ENCODE measurements at regions not wholly inside any gene's neighbourhood (a gene's known extent, or its start where the extent isn't known, plus 50 kb on each side); places are given as distances from the start of the nearest gene placed in this dataset.
"Not testable (repeated sequence)": the region's sequence is repeated elsewhere in the genome, so short reads cannot be mapped to it uniquely, and the experiment has no call there.

- DNase-seq (ENCODE audit: low spot score) = no peak
These were observed 816.4 kb upstream of the ANO3 start for GRCh38 chr11:25515576-25515975.

- DNase-seq (ENCODE audit: low spot score) = no peak
These were observed 811.5 kb upstream of the ANO3 start for GRCh38 chr11:25520459-25520858.

DNA sequence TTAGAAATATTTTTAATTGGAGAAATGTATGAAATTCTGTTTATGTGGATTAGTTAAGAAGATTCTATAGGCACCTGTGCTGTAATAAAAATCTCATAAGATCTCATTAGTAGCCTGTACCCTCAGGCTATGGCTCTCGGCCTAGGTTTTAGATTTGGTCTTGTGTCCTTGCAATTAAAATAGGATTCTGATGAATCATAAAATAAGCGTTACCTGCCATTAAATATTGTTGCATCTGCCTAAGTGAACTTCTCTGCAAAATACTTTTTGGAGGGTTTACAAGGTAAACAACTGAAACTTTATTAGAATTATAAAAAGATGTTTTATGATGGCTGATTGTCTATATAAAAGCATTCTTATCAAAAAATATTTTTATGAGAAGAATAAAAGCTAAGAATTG, 804.1 kb upstream of the ANO3 start:
- DNase-seq (ENCODE audit: low spot score) = no peak

DNA sequence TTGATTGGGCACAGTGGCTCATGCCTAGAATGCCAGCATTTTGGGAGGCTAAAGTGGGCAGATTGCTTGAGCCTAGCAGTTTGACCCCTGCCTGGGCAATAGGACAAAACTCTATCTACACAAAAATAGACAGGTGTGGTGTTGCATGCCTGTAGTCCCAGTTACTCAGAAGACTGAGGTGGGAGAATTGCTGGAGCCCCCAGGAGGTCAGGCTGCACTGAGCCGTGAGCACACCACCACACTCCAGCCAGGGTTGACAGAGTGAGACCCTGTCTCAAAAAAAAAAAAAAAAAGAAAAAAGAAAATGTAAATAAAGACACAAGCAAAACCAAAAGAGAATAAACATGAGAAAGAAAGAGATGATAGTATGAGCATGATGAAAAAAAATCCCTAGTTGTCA, 802.4 kb upstream of the ANO3 start:
- DNase-seq (ENCODE audit: low spot score) = no peak

DNA sequence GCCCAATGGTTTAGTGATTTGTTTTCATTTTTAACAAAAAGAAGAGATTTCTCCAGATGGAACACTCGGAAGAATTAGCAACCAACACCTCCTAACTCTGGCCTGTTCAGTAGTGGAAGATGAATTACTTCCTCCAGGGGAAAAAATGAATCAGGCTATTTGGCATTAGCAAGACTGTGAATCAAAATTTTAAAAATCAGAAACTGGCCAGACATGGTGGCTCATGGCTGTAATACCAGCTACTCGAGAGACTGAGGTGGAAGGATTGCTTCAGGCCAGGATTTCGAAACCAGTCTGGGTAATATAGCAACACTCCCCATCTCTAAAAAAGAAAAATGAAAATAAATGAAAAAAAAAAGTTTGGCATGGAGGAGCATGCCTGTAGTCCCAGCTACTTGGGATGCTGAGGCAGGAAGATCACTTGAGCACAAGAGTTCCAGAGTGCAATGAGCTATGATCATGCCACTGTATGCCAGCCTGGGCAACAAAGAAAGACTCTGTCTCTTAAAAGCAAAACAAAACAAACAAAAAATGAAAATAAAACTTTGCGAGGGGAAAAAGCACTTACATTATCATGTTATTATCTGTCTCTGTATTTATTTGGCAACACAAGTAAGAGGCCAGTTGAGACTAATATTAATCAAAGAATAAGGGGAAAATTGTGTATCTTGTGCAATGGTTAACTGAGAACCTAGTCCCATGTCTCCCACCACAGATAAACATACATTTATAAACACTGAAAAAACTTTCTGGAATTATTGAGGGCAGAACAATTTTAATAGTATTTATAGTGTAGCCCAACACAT, 796.3 kb upstream of the ANO3 start:
- no peak for DNase-seq (ENCODE audit: low spot score)

DNA sequence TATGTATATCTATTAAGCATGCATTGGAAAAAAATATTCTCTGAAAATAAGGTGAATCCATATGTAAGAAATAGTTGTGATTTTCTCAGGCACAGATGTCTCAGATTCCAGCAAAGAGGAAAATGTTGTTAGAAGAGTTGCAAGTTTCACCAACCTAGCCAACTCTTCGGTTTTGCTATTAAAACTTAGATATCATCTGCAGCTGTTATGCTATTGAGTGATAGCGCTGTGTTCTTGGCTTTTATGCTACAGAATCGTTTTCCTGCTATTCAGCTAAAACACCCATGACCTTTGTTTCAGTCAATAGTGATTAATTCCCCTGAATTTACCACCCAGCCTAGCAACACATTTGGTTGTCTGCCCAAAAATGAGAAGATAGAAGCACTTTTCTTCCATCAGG, 795.6 kb upstream of the ANO3 start:
- DNase-seq (ENCODE audit: low spot score) = no peak

DNA sequence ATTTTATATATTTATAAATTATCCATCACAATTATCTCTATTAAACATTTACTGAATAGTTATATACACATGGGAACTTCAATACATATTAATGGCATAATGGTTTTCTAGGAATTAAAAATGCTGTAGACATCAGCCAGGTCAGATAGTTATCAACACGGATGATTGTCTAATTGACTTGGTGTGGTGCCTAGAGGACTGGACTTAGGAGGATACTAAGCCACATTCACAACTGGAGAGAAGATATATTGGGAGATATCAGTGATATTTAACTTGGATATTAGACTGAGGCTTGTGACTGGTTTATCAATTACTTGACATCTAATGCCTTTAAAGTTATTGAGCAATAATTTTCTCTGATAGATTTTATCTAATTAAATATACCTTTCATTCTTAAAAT, 794.5 kb upstream of the ANO3 start:
- DNase-seq (ENCODE audit: low spot score) = no peak

GRCh38 chr11:25547292-25547691, 784.6 kb upstream of the ANO3 start:
- DNase-seq (ENCODE audit: low spot score) = no peak

DNA sequence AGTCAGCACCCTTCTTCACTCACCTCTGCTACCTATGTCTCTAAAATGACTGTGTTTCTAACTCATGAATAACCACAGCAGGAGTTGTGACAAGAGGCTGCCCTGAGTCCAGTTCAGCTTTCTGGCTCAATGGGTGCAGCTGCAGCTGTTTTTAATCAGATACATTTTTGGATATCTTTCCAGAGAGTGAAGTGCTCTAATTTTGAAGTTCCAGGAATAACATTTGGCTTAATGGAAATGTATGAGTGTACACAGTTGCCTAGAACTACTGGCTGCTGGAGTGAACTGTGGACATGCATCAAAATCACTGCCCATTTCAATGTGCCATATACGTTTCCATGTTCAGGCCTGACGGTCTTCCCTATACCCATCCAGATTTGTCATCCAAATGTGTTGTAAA, 769.5 kb upstream of the ANO3 start:
- no peak for DNase-seq (ENCODE audit: low spot score)

DNA sequence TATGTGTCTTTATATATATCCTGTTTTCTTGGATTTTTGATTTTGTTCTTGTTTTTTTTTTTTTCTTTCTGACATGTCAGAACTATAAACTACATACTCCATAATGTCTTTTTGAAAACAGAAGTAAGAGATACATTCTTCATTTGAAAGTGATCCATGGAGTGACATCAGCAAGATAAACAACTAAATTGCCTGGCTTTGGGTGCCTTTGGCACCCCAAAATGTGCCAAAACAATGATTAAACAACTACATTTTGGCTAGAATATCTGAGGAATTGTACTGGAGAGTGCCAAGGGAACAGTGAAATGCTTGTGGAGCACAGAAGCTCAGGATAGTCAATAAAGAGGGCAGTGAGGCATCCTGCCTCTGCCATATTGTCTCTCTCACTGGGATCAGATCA, 766.1 kb upstream of the ANO3 start:
- DNase-seq (ENCODE audit: low spot score) = no peak

GRCh38 chr11:25566298-25567200, 765.4 kb upstream of the ANO3 start:
- DNase-seq (ENCODE audit: low spot score) = no peak

- DNase-seq (ENCODE audit: low spot score) = no peak
These were observed 755.6 kb upstream of the ANO3 start for GRCh38 chr11:25576320-25576719.

GRCh38 chr11:25579554-25579953, 752.4 kb upstream of the ANO3 start:
- DNase-seq (ENCODE audit: low spot score) = not testable (repeated sequence)

GRCh38 chr11:25583596-25583995, 748.3 kb upstream of the ANO3 start:
- DNase-seq (ENCODE audit: low spot score) = no peak

- no peak for DNase-seq (ENCODE audit: low spot score)
These were observed 744.4 kb upstream of the ANO3 start for GRCh38 chr11:25587496-25587895.

- DNase-seq (ENCODE audit: low spot score) = no peak
These were observed 738.7 kb upstream of the ANO3 start for GRCh38 chr11:25593221-25593620.

GRCh38 chr11:25596701-25597100, 735.2 kb upstream of the ANO3 start:
- no peak for DNase-seq (ENCODE audit: low spot score)

DNA sequence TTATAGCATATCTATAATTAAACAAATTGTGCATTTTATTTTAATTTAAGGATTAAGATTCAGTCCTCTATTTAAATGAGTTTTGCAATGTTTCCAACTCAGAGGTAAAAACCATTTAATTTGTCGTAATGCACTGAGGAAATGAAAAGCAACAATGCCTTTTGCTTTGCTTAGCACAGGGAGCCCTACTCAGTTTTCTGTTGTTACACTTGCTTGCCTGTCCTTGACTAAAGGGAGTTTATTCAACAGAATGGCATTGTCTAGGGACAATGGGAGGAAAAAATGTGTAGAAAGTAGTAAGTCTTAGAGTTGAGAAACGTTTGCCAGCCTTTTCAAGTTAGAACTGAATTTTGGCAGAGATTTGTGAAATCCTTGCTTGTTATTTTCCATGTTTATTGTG, 734.2 kb upstream of the ANO3 start:
- DNase-seq (ENCODE audit: low spot score) = no peak

DNA sequence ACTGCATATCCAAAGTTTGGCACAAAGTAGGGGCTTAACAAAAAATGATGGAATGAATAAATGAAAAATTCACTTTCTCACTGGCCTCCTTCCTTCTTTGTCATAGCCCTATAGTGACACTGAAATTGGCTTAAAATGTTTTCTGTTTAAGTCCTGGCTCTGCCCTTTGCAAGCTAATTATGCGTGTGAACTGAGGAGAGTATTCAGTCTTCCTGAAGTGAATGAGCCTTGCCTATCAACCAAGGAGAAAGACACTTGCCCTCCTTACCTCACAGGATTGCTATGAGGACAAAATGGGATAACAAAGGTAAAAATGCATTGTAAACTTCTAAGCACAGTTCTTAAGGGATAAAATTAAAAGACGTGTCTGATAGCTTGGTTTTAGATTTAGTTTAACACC, 729.8 kb upstream of the ANO3 start:
- DNase-seq (ENCODE audit: low spot score) = no peak

DNA sequence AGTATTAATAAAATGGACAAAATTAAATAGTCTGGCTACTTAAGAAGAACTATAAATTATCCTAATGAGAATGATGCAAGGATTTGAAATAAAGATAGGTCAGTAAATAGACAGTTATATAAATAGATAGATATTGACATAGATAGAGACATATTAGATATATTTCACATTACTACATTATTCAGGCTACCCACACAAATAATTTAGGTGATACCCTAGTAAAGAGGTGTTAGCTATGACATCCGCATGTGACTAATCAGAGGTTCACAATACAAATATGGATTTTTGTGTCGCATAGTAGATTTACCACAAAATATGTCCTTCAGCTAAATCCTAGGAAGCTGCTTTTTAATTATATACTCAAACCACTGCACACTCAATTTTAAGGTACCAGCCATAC, 729.0 kb upstream of the ANO3 start:
- no peak for DNase-seq (ENCODE audit: low spot score)

- no peak for DNase-seq (ENCODE audit: low spot score)
These were observed 719.1 kb upstream of the ANO3 start for GRCh38 chr11:25612806-25613205.

DNA sequence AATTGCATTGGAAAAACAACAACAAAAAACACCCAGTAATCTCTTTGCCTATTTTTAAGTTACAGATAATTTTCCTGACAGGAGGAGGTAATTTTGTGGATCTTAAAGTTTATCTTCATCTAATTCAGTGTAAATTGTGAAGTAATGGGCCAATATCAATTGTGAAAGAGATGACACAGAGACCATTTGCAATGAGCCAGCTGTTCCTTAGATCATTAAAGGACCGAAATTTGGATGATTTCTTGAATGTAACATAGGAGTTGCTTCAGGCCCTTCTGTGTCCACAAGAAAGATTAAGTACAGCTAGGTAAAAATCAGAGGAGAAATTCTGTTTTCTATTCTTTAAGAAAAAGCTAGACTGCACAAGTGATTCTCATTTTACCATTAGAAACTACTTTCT, 718.5 kb upstream of the ANO3 start:
- no peak for DNase-seq (ENCODE audit: low spot score)

DNA sequence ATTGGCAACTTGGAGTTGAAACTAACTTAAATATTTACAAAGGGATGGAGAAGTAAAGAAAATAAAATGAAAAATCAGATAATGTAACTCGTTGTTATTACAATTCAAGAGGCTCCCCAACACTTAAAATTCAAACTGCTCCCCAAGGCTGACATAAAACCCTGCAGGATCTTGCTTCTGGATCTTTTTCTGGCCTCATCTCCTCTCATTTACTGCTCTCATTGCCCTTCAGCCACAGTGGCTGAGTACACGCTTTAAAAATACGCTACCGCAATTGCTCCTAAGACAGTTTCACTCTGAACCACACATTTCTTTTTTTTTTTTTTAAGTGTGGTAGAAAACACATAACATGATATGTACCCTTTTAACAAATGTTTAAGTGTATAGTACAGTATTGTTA, 718.1 kb upstream of the ANO3 start:
- DNase-seq (ENCODE audit: low spot score) = no peak
